H1 (cell line): ENCODE measurements at regions not wholly inside any gene's neighbourhood (a gene's known extent, or its start where the extent isn't known, plus 50 kb on each side); places are given as distances from the start of the nearest gene placed in this dataset.

Source experiments
- CEBPB ChIP-seq: IDR thresholded peaks from 2 replicates; pipeline ENCODE4 v1.6.1; 2012; ENCODE audit warnings: low read depth, low read length
- SIN3A ChIP-seq, 2 experiments: IDR thresholded peaks in 1 of 2; conservative IDR thresholded peaks in 1 of 2; 2 replicates each; pipeline ENCODE4 v1.6.1; 2011 to 2012; ENCODE audit warnings: low read length in 2 of 2, improper control_type of control experiment in 1 of 2, low read depth in 1 of 2, mild to moderate bottlenecking in 1 of 2

DNA sequence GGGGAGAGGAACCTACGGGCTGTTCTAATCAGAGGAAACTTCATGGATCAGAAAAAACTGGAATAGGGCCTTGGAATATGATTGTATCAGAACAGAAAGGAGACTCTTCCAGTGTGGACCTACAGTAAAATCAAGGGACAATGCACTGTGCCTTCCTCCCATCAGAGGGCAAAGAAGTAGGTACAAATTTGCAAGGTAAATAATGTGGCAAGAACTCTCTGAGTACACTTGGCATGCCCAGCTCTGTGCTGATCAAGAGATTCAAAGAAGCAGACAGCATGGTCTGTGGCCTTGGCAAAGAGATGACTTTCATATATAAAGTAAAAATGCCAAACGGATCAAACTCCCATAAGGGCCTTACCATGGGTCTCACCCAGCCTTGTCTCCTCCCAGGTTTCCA lies 242.6 kb upstream of the OSR1 start (continued):
- TF ChIP-seq CEBPB = no peak
- no peak for TF ChIP-seq SIN3A (conservative IDR thresholded peaks at IDR 0.05 in 1 of 2, IDR thresholded peaks at IDR 0.05 in 1 of 2; ENCODE audit: low read depth in 1 of 2, low read length in 2 of 2)
